GM12872 (cell line): ENCODE measurements at regions not wholly inside any gene's neighbourhood (a gene's known extent, or its start where the extent isn't known, plus 50 kb on each side); places are given as distances from the start of the nearest gene placed in this dataset.

Experiments
- CTCF ChIP-seq: IDR thresholded peaks from 3 replicates; pipeline ENCODE4 v1.5.1; 2011; ENCODE audit warnings: low read depth, mild to moderate bottlenecking, low read length, moderate library complexity; ENCODE audit not compliant: insufficient read depth

GRCh38 chr6:139628270-139628669 is 253.8 kb upstream of the CITED2 start:
- TF ChIP-seq CTCF, result no peak

GRCh38 chr6:139627091-139627490 is 252.6 kb upstream of the CITED2 start:
- no peak for TF ChIP-seq CTCF

- TF ChIP-seq CTCF, result no peak
Observed at GRCh38 chr6:139625998-139626975, 251.8 kb upstream of the CITED2 start.

DNA sequence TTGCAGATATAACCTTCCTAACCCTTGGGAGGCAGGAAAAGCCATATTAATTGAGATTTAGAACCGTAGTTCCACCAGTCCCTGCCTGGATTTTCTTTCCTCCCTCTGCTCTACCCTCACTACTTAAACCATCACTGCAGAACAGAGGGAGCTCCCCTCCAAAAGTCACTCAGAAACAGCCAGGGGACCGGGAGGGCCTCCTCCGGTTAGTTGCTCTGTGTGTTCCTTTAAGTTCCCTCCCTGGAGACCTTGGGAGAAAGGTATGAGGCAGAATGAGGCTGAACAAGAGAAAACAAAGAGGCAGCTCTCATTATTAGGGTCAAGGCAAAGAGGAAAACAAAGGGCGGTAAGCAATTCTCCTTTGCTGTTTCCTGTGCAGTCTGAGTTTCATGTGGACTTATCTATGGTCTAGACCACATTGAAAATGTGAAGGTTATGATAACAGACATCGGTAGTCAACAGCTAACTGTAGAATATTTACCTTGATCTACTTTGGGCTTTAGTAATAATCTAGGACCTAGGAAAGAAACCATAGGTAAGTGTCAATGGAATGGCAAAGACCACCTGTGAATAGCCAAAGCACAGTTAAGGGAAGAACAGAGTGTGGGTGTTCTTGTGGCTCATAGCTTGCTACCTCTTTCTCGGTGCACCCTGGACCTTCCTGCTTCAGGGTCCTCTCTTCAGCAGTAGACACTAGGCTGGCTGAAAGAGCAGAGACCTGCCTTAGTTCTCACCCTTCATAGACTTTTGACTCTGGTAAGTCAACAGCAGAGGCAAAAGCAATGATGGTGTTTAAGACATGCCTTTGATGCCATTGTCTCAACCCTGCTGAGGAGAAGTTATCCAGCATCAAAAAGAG is 250.9 kb upstream of the CITED2 start:
- TF ChIP-seq CTCF, result no peak

DNA sequence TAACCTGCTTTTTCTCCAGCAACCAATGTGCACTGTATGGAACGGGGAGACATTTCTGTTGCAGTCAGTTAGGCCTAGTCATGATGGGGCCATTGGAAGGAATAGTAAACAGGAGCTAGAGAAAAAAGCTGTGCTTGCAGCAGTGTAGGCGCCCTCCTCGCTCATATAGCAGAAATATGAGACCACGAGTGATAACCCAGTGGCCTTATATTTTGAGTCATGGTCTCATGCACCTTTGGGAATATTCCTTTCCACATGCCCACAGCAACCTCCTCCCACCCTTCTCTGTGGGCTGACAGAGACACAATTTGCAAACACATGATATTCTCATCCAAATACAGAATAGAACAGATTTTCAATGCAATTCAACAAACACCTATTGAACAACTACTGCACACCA is 248.9 kb upstream of the CITED2 start:
- no peak for TF ChIP-seq CTCF

GRCh38 chr6:139613496-139613895 is 239.0 kb upstream of the CITED2 start:
- TF ChIP-seq CTCF, result no peak

- TF ChIP-seq CTCF, result no peak
Observed at GRCh38 chr6:139612135-139612465, 237.7 kb upstream of the CITED2 start.
